ENCODE measurements at regions not wholly inside any gene's neighbourhood (a gene's known extent, or its start where the extent isn't known, plus 50 kb on each side); places are given as distances from the start of the nearest gene placed in this dataset.
"Not testable (repeated sequence)": the region's sequence is repeated elsewhere in the genome, so short reads cannot be mapped to it uniquely, and the experiment has no call there.

DNA sequence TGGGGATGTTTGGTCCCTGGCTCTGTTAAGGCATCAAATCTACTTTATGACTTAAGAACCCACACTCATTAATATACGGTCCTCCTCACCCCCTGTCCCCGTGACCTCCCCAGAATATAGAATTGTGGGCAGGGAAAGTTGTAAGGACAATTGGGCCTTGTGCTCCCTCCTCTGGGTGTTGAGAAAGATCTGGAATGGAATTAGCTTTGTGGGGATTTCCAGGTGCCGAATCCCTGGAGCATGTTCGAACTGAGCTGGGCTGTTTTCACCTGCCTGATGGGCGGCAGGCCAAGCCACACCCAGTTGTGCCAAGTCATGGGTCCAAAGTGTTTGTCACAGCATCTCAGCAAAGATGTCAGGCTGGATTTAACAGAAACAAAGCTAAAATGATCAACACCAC, 349.3 kb upstream of the KLF3 start:
- DNase-seq = no peak

- DNase-seq = no peak
Measured at GRCh38 chr4:38315286-38315685, 348.7 kb upstream of the KLF3 start.

DNA sequence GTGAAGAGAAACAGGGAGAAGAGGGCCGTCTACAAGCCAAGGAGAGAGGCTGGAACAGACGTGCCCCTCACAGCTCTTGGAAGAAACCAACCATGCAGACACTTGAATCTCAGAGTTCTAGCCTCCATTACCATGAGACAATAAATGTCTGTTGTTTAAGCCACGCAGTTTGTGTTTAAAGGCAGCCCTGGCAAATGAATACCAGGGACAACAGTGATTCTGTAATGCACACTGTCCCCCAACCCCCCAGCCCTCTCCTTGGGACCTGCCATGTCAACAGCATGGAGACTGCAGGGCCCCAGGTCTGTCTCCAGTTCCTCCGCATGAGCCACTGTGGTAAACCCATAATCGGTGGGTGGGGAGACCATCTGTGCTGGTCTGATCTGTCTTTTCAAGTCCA, 348.0 kb upstream of the KLF3 start:
- no peak for DNase-seq

DNA sequence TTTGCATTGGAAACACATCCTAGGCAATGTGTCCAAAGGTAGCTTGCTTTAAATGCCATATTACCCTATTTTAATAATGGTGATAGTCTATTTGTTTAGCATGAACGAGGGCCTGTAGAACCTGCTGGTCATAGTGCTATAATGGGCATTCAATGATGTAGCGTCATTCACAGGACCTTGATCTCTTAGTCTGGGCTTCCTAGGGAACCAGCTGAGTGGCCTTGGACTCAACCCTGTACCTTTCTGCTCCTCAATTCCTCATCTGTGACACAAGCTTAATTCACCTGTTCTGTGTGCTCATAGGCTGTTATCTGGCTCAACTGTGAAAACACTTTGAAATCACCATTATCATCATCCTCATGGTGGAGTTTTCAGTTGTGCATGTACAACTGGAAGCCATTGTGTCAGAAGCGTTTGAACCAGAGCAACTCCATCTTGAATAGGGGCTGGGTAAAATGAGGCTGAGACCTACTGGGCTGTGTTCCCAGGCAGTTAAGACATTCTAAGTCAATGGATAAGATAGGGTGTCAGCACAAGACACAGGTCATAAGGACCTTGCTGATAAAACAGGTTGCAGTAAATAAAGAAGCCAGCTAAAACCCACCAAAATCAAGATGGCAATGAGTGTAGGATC, 346.8 kb upstream of the KLF3 start:
- no peak for DNase-seq

DNA sequence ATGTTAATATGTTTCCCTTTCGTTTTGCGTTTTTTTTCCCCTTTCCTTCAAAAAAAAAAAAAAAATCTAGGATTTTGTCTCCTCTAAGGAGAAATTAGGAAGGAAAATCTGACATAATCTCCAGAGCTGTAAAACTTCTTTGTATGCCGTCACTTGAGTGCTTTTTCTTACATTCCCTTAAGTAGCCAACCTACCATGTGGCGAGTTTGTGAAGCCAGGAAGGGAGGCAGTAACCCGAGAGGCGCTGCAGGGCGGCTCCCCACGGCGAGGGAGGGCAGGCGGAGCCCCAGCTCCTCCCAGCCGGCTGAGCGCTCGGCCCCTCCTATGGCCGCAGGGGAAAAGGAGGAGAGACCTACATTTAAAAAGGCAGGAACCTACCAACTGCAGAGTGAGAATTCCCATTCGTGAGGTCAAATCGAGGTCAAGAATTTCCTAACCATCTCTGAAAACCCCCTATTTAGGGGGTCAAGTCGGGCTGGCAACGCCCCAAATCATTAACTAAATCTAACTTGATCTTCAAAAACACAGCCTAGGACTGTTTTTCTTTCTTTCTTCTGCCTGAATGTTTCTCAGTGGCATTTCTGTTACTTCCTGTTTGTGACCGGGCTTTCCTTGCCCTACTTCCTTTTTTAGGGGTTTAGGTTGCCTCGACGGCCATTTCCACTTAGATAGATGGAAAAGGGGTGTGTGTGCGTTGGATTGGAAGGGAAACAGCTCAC, 345.1 kb upstream of the KLF3 start:
- no peak for DNase-seq

GRCh38 chr4:38319456-38320342, 344.3 kb upstream of the KLF3 start:
- peak; percentile 76 for DNase-seq

GRCh38 chr4:38320343-38320695, 343.7 kb upstream of the KLF3 start:
- DNase-seq = no peak

- DNase-seq = no peak
Measured at GRCh38 chr4:38320833-38321232, 343.2 kb upstream of the KLF3 start.

- DNase-seq = no peak
Measured at GRCh38 chr4:38322714-38323113, 341.3 kb upstream of the KLF3 start.

GRCh38 chr4:38323141-38323641, 340.8 kb upstream of the KLF3 start:
- DNase-seq = no peak

- DNase-seq = no peak
Measured at GRCh38 chr4:38324861-38325628, 339.0 kb upstream of the KLF3 start.

GRCh38 chr4:38325629-38325913, 338.4 kb upstream of the KLF3 start:
- no peak for DNase-seq

DNA sequence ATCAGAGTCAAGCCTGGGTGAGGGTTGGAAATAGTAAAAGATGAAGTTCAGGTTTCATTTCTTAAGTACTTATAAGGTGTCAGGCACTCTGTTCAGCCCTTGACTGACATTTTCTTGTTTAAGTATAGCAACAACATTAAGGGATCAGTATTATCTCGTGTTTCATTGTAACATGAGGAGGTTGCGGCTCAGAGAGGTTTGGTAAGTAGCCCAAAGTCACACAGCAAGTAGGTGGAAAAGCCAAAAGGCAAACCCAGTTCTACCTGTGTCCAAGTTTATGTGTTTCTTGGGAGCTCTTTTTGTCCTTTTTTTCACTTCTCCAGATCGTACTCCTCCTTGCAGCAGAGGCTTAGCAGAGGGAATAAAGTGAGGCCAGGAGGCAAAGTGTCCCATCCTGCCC, 337.5 kb upstream of the KLF3 start:
- no peak for DNase-seq

DNA sequence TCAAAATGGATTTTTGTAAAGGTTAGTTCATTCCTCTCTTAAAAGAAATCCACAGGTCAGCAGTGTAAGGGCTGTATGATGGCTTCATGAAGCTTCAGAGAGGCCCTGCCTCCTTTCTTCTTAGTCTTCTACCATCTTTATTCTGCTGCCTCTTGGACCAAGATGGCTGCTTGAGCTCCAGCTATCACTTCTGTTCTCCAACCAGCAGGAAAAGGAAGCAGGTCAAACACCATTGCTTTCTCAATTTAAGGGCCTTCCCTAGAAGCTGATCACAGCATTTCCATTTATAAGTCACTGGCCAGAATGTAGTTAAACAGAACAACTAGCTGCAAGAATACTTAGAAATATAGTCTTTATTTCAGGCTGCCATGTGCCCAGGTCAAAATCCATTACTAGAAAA, 336.8 kb upstream of the KLF3 start:
- DNase-seq = no peak

DNA sequence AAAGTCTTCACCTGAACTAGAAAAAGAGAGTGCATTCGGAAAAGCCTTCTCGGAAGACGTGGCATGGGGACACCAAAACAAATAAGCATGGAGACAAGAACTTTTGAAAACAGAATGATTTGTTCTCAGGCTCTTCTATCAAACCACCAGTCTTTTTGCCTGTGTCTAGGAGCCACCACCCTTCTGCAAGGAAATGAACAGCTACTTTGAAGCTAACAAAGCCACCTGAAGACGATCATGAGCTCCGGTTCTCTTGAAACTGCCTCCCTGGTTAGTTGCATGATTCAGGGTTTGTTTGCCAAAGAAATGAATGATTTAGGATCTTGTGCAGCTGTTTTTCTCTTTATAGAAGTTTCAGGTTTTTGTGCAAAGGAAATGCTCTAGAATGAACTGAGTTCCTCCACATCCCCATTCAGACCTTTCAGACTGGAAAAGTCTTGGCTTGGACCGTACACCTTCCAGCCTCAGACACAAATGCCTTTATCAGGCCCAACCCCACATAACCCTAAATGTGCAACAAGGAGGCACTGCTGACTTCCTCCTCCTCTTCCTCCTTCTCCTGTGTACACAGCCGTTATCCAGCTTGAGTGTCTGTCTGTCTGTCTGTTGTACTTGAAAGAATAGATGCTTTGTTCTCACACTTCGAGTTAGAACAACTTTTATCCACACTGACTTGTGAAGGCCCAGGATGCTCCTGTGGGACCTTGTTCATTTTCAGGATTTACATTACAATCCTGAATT, 334.8 kb upstream of the KLF3 start:
- no peak for DNase-seq

DNA sequence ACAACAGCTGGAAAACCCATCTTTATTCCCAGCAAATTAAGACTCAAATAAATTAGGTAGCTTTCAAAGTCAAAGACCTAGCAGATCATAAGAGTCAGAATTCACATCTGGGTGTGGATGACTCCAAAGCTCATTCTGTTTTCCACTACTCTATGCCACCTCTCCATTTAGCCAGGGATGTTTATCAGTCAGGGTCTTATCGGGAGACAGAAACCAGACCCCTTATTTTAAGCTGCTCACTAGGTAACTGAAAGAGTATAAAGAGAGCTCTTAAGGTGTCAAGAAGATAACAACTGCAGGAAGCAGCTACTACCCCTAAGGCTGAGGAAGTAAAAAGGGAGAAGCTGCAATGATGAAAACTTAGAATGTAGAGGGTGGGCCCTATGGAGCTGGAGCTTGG, 333.7 kb upstream of the KLF3 start:
- DNase-seq = no peak

DNA sequence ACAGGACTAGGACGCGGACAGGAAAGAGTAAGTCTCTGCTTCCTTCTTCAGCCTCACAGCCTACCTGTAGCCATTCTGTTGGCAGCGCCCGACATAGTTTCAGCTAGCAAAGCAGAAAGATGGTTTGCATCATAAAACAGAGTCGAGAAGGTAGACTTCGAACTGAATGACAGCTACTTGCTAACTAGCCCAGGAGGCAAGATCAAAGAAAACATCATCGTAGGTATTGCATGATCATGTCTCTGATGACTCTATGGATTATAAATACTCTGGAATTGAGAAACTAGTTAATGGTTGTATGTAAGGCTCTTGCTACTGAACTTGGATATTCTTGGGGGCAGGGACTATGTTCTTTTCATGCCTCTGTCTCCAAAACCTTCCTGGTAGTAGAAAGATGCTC, 333.1 kb upstream of the KLF3 start:
- no peak for DNase-seq

GRCh38 chr4:38332699-38333098, 331.3 kb upstream of the KLF3 start:
- DNase-seq = no peak

GRCh38 chr4:38333219-38333618, 330.8 kb upstream of the KLF3 start:
- no peak for DNase-seq

DNA sequence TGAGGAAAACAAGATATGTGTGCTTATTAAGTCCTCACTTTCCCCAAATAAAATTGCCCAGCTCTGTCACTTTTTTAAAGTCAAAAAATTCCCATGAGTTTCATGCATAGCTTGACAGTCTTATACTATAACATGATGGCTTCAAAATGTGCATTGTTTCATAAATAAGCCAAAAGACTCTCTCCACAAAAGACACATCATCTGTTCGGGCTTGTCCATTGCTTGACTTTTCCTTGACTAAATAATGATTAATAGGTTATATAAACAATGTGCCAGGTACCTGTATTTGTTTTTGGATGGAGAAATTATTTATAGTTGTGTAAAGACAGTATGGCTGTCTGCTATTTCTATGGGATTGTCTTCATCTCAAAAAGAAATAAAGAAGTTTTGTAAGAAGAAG, 329.2 kb upstream of the KLF3 start:
- no peak for DNase-seq

DNA sequence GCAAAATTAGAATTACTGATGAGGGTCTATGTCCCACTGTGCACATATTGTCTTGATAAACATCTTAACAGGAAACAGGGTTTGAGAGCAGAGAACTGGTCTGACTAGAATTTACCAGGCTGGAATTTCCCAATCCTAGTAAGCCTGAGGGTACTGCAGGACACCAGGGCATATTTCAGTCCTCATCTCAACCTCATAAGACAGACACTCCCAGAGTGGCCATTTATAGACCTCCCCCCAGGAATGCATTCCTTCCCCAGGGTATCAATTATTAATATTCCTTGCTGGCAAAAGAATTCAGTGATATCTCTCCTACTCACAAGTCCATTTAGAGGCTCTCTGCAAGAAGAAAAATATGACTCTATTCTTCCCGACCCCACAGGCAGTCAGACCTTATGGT, 325.1 kb upstream of the KLF3 start:
- not testable (repeated sequence) for DNase-seq

- DNase-seq = no peak
Measured at GRCh38 chr4:38343608-38344007, 320.4 kb upstream of the KLF3 start.

DNA sequence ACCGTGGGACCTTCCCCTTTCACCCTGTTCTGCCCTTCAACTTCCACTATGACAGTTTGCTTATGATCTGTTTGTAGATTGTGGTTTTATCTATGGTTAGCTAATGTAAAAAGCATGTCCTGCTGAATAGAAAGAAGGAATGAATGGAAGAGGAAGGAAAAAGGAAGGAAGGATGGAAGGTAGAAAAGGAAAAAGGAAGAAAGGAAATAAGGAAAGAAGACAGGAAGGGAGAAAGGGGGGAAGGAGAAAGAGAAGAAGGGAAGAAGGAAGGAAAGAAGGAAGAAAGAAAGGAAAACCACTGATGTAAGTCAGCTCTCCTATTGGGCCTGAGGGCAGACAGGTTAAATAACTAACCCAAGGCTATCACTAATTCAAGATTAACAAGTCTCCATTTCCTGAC, 319.1 kb upstream of the KLF3 start:
- DNase-seq = no peak
